ENCODE measurements at regions not wholly inside any gene's neighbourhood (a gene's known extent, or its start where the extent isn't known, plus 50 kb on each side); places are given as distances from the start of the nearest gene placed in this dataset.

GRCh38 chr6:132142768-132143167 lies 191.6 kb upstream of the CCN2 start:
- TF ChIP-seq CTCF (IDR thresholded peaks at IDR 0.05) (no peak), POLR2A (IDR thresholded peaks at IDR 0.05) (no peak)
